GM10266 (cell line): ENCODE measurements at regions not wholly inside any gene's neighbourhood (a gene's known extent, or its start where the extent isn't known, plus 50 kb on each side); places are given as distances from the start of the nearest gene placed in this dataset.

ENCODE experiments used
- DNase-seq: peaks from one replicate; pipeline ENCODE4 v3.0.0; 2012; ENCODE audit errors: extremely low spot score
- CTCF ChIP-seq: IDR thresholded peaks from 2 replicates; pipeline ENCODE4 v1.5.1; 2012; ENCODE audit warnings: mild to moderate bottlenecking, low read depth; ENCODE audit not compliant: control insufficient read depth, insufficient read depth; ENCODE audit errors: missing control alignments

DNA sequence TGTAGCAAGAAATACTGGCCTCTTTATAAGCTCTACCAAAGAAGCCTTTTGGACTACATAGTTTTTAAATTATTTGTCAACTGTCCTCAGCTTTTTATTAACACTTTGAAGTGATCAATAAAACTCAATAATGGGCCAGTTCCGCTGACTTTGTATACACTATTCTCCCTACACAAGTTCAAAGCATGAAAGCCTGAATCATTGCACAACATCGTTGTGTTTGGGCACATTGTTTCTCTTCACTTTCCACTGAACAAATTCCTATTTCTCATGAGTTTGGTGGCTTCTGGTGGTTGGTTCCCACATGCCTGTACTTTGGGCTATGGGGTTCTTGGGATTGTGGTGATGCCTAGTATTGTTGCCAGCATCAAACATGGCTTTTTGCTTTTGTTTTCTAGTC is 561.8 kb upstream of the LRRN3 start:
- TF ChIP-seq CTCF: no peak

GRCh38 chr7:110531186-110531585 is 559.7 kb upstream of the LRRN3 start:
- DNase-seq: no peak
- no peak for TF ChIP-seq CTCF

More for the DNA sequence above, 561.8 kb upstream of the LRRN3 start:
- DNase-seq: no peak

GRCh38 chr7:110534241-110534931 is 556.5 kb upstream of the LRRN3 start:
- TF ChIP-seq CTCF: no peak
- no peak for DNase-seq

DNA sequence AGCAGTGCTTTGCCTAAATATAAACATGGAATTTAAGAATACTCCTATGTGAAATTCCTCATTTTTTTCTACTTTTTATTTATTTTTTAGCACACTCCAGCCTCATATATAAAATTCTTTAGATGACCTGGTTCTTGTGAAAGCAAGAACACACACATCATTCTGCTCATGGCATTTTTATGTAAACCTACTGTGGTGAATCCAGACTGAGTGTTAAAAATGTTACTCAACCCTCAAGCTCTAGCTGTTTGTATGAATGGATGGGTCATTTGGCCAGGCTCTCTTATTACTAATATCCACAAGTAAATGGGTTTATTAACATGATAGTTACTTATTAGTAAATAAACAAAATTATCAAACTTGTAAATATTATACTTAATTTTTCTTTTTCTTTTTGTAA is 551.7 kb upstream of the LRRN3 start:
- DNase-seq: no peak
- TF ChIP-seq CTCF: no peak

GRCh38 chr7:110541962-110542361 is 549.0 kb upstream of the LRRN3 start:
- TF ChIP-seq CTCF: no peak
- DNase-seq: no peak

GRCh38 chr7:110544194-110544593 is 546.7 kb upstream of the LRRN3 start:
- DNase-seq: no peak
- no peak for TF ChIP-seq CTCF

DNA sequence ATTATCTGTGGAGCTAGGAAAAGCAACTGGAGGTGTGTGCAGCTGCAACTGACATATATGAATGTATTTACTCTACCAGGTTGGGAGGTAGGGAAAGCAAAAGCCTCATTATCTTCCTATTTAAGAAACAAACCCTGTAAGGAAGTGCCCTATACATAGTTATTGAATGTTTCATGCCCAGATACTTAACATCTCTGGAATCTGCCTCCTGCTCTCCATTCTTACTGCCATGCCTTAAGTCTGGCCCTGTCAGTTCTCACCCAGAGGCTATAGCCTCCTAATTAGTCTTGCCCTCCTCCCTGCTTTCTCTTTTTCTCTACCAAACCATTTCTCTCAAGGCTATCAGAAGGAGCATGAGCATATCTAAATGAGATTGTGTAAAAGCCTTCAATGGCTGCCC is 542.6 kb upstream of the LRRN3 start:
- no peak for TF ChIP-seq CTCF
- no peak for DNase-seq
